WERI-Rb-1 (cell line): ENCODE measurements at regions not wholly inside any gene's neighbourhood (a gene's known extent, or its start where the extent isn't known, plus 50 kb on each side); places are given as distances from the start of the nearest gene placed in this dataset.
A peak's percentile ranks its signal among the peaks of the same experiment; 100 is the strongest.

Experiments used
- DNase-seq: peaks from one replicate; pipeline ENCODE4 v3.0.0-alpha.2; 2020
- H3K27ac ChIP-seq: fragments of 250-450 bp; sonication (Bioruptor Pico); 2 replicates; pipeline ENCODE4 v1.5.1; 2020; ENCODE audit warnings: mild to moderate bottlenecking, moderate library complexity
- H3K27me3 ChIP-seq: fragments of 250-450 bp; sonication (Bioruptor Pico); 2 replicates; pipeline ENCODE4 v1.5.1; 2021; ENCODE audit warnings: mild to moderate bottlenecking, low read depth, moderate library complexity; ENCODE audit not compliant: insufficient read depth, severe bottlenecking
- H3K36me3 ChIP-seq: fragments of 250-450 bp; sonication (Bioruptor Pico); 2 replicates; pipeline ENCODE4 v1.5.1; 2020; ENCODE audit warnings: mild to moderate bottlenecking, moderate library complexity
- H3K4me3 ChIP-seq: 2 replicates; pipeline ENCODE4 v1.5.1; 2011; ENCODE audit warnings: low read depth, mild to moderate bottlenecking, control low read depth, low read length
- H3K9me3 ChIP-seq: fragments of 250-450 bp; sonication (Bioruptor Pico); 2 replicates; pipeline ENCODE4 v1.5.1; 2021; ENCODE audit warnings: mild to moderate bottlenecking, moderate library complexity; ENCODE audit not compliant: severe bottlenecking
- TF ChIP-seq, protein P1 (sequence below): IDR thresholded peaks from 2 replicates; pipeline ENCODE4 v1.5.1; 2011; ENCODE audit warnings: low read depth, mild to moderate bottlenecking, control low read depth, inconsistent platforms, low read length

DNA sequence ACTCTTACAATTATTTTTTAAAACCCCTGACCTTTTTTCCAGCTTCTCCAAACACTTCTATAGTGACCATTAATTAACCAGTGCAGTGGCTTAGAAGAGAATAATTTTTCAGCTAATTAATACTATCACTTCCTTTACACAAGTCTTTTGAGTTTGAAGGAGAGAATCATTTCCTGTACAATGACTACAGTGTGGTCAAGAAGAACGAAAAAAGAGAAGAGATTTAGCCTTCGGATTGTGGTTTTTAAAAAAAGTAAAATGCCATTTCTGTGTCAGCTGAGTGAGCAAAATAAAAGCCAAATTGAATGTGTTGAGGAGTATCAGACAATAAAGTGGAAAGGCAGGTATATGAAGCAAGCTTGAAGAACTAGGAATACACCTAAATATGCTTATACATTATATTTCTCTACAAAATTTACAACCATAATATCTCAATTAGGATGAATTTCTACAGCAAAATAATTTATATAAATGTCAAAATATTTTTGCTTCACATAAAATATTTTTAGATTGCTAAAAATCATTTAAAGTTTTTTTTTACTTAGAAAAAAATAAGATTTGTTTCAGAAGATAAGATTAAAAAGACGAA is 1155.2 kb upstream of the CNTN5 start:
- H3K36me3 ChIP-seq, result no peaks in the 10 kb centered on the region
- TF ChIP-seq, protein P1, sequence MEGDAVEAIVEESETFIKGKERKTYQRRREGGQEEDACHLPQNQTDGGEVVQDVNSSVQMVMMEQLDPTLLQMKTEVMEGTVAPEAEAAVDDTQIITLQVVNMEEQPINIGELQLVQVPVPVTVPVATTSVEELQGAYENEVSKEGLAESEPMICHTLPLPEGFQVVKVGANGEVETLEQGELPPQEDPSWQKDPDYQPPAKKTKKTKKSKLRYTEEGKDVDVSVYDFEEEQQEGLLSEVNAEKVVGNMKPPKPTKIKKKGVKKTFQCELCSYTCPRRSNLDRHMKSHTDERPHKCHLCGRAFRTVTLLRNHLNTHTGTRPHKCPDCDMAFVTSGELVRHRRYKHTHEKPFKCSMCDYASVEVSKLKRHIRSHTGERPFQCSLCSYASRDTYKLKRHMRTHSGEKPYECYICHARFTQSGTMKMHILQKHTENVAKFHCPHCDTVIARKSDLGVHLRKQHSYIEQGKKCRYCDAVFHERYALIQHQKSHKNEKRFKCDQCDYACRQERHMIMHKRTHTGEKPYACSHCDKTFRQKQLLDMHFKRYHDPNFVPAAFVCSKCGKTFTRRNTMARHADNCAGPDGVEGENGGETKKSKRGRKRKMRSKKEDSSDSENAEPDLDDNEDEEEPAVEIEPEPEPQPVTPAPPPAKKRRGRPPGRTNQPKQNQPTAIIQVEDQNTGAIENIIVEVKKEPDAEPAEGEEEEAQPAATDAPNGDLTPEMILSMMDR, result no peak
- DNase-seq, result no peak
- no peaks in the 10 kb centered on the region for H3K27me3 ChIP-seq
- H3K27ac ChIP-seq, result no peak overlapping the region
- H3K4me3 ChIP-seq, result no peak overlapping the region
- H3K9me3 ChIP-seq, result no peaks in the 10 kb centered on the region

DNA sequence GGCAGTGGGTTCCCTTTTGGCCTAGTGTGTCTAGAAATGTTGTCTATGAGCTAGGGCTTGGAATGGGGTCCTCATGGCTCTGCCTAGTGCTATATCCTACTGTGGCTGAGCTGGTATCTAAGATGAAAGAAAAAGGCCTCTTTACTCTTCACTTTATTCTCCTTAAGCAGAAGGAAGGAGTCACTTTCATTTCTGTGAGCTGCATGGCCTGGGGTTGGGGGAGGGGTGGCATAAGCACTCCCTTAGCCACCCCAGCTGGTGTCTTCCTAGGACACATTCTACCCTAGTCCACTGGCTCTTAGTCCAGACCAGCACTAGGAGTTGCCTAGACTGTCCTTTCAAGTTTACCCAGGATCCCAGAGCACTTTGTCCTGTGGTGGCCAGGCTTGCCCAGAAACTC is 1148.9 kb upstream of the CNTN5 start:
- peak; percentile 7 for DNase-seq
- TF ChIP-seq, protein P1, result no peak
- Histone ChIP-seq H3K9me3 (no peaks in the 10 kb centered on the region), H3K36me3 (no peaks in the 10 kb centered on the region), H3K27ac (no peak overlapping the region), H3K4me3 (no peak overlapping the region), H3K27me3 (no peaks in the 10 kb centered on the region)

DNA sequence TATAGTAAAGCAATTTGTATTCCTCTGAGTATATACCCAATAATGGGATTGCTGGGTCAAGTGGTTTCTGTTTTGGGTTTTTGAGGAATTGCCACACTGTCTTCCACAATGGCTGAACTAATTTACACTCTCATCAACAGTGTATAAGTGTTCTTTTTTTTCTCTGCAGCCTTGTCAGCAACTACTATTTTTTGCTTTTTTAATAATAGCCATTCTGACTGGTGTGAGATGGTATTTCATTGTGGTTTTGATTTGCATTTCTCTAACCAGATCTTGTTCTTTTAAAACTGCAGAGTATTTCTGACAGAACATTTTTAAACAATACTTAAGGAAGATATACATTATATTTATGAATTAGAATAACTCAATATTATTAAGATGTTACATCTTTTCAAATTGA is 1140.5 kb upstream of the CNTN5 start:
- Histone ChIP-seq H3K27ac (no peak overlapping the region), H3K27me3 (no peaks in the 10 kb centered on the region), H3K9me3 (no peaks in the 10 kb centered on the region), H3K4me3 (no peak overlapping the region), H3K36me3 (no peaks in the 10 kb centered on the region)
- TF ChIP-seq, protein P1, result no peak
- DNase-seq, result no peak

DNA sequence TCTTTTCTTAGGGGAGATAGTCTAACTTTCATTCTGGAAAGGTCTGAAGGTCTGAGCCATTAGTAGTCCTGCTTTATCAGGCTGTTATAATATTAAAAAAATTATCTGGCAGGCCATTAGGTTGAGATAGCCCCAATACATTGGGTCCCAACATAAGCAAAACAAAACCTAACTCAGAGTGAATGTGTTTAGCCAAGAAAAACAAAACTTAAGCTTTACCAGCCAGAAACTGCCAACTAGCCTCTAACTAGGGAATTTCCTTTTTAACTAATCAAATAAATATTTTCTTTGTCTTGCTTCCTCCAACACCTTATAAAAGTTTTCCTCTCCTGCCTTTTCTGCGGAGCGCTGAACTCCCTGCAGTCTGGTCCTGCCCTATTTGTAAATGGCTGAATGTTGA is 1137.7 kb upstream of the CNTN5 start:
- Histone ChIP-seq H3K36me3 (no peaks in the 10 kb centered on the region), H3K27ac (no peak overlapping the region), H3K4me3 (no peak overlapping the region), H3K27me3 (no peaks in the 10 kb centered on the region), H3K9me3 (no peaks in the 10 kb centered on the region)
- TF ChIP-seq, protein P1, result no peak
- no peak for DNase-seq

DNA sequence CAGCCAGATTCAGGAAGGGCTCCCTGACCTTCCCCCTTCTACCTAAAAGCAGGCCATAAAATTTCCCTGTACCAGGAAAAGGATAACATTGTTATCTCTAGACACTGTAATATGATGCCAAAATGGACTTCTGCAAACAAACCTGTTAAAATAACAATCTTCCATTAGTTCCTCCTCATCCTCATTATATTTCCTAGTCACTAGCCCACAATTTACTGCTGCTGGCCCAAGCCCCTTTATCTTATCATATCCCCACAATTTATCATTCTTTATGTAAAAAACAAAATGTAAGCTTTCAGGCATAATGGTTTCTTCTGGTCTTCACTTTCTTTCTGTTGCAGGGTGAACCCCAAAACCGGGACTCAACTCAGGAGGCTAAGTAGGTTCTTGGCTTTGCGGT is 1132.1 kb upstream of the CNTN5 start:
- Histone ChIP-seq H3K36me3 (no peaks in the 10 kb centered on the region), H3K27ac (no peak overlapping the region), H3K27me3 (no peaks in the 10 kb centered on the region), H3K9me3 (no peaks in the 10 kb centered on the region), H3K4me3 (no peak overlapping the region)
- no peak for DNase-seq
- TF ChIP-seq, protein P1, result no peak

DNA sequence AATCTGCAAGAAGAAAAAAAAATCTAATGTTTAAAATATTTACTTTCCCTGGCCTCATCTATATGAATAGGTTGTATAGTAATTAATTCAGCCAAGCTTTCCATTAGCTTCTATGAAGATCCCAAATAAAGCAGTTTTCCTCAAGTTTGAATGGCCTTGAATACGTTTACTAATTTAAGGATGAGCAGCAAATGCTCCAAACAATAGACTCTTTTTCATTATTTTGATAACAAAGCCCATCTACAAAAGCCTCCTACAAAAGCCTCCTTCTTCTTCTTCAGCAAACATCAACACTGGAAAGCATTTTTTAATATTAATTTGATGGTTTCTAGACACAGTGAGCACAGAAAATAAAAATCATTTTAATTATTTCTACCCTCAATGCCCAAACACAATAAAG is 1130.3 kb upstream of the CNTN5 start:
- Histone ChIP-seq H3K36me3 (no peaks in the 10 kb centered on the region), H3K27me3 (no peaks in the 10 kb centered on the region), H3K4me3 (no peak overlapping the region), H3K27ac (no peak overlapping the region), H3K9me3 (no peaks in the 10 kb centered on the region)
- DNase-seq, result no peak
- TF ChIP-seq, protein P1, result no peak
